ENCODE measurements at regions not wholly inside any gene's neighbourhood (a gene's known extent, or its start where the extent isn't known, plus 50 kb on each side); places are given as distances from the start of the nearest gene placed in this dataset.

GRCh38 chr15:36172955-36173354 is 406.5 kb upstream of the CDIN1 start:
- no peak for ATAC-seq (ENCODE audit: low read depth)
- dilution Hi-C loops (cut with HindIII; ENCODE audit: low sequenced_read_pairs, unreplicated experiment) = no loop called here
- no peaks in the 10 kb centered on the region for H3K27me3 ChIP-seq (ENCODE audit: control insufficient read depth, insufficient read depth, low read length)
- no peak overlapping the region for H2AK5ac ChIP-seq (ENCODE audit: low read depth, low read length)
- no peak overlapping the region for H2BK5ac ChIP-seq (ENCODE audit: low read depth, low read length, poor library complexity, severe bottlenecking)
- H3K9me3 ChIP-seq (ENCODE audit: control insufficient read depth, insufficient read depth, low read length) = no peaks in the 10 kb centered on the region
- no peak overlapping the region for H4K91ac ChIP-seq (ENCODE audit: insufficient read depth, low read depth, low read length)
- TF ChIP-seq NFE2L2 (IDR thresholded peaks at IDR 0.05; ENCODE audit: low read depth, low read length) (no peak), CEBPB (IDR thresholded peaks at IDR 0.05; ENCODE audit: low read depth, low read length) (no peak), USF2 (IDR thresholded peaks at IDR 0.05; ENCODE audit: low read depth, low read length) (no peak), FOS (IDR thresholded peaks at IDR 0.05; ENCODE audit: low read depth, low read length) (no peak), MAFK (IDR thresholded peaks at IDR 0.05; ENCODE audit: low read depth, low read length) (no peak), BHLHE40 (IDR thresholded peaks at IDR 0.05; ENCODE audit: low read depth, low read length) (no peak), ELK1 (IDR thresholded peaks at IDR 0.05; ENCODE audit: borderline replicate concordance, low read depth, low read length) (no peak), CTCF (conservative IDR thresholded peaks at IDR 0.05; ENCODE audit: low read depth, low read length) (no peak), RAD21 (IDR thresholded peaks at IDR 0.05; ENCODE audit: low read length) (no peak), MXI1 (IDR thresholded peaks at IDR 0.05; ENCODE audit: borderline replicate concordance, low read depth, low read length) (no peak), CHD1 (IDR thresholded peaks at IDR 0.05; ENCODE audit: low read depth, low read length) (no peak), RFX5 (IDR thresholded peaks at IDR 0.05; ENCODE audit: low read depth, low read length) (no peak), POLR2A (IDR thresholded peaks at IDR 0.05; ENCODE audit: low read depth, low read length) (no peak)
- no peak for DNase-seq
- in situ Hi-C loops (cut with MboI; ENCODE audit: low sequenced_read_pairs) = no loop called here
- no peak overlapping the region for H4K5ac ChIP-seq (ENCODE audit: low read depth, low read length)
- H3K9ac ChIP-seq (ENCODE audit: low read depth, low read length) = no peak overlapping the region
- H3K56ac ChIP-seq (ENCODE audit: extremely low read depth, insufficient read depth, low read length) = no peak overlapping the region
- no peak overlapping the region for H3K14ac ChIP-seq (replicated peaks; ENCODE audit: low read depth, low read length)
- H3K4me2 ChIP-seq (ENCODE audit: low read depth, low read length) = no peak overlapping the region
- H4K20me1 ChIP-seq (ENCODE audit: insufficient read depth, low read length) = no peaks in the 10 kb centered on the region
- no peak overlapping the region for H2AFZ ChIP-seq (replicated peaks; ENCODE audit: low read length, poor library complexity)
- no TSS peak for BruUV-seq (replicated peaks)
- H3K79me1 ChIP-seq (ENCODE audit: low read depth in 1 of 2, low read length in 2 of 2) = no peaks in the 10 kb centered on the region
- H3K23ac ChIP-seq (ENCODE audit: low read depth, low read length) = no peak overlapping the region
- H2BK20ac ChIP-seq (ENCODE audit: low read depth, low read length) = no peak overlapping the region
- H3K4ac ChIP-seq (ENCODE audit: low read depth, low read length) = no peak overlapping the region
- H3K27ac ChIP-seq (ENCODE audit: insufficient read depth, low read length) = no peak overlapping the region
- CTCF ChIA-PET = no interaction called here
- no CpG with 5 or more reads among the region's 2 CpGs for WGBS, 2 experiments (ENCODE audit: extremely low coverage in 2 of 2, insufficient read length in 1 of 2)
- no peaks in the 10 kb centered on the region for H3K36me3 ChIP-seq (ENCODE audit: control insufficient read depth, insufficient read depth, low read length)
- H2BK120ac ChIP-seq (ENCODE audit: low read depth, low read length) = no peak overlapping the region
- intact Hi-C loops (cut with micrococcal nuclease) = no loop called here
- no peak overlapping the region for H4K8ac ChIP-seq (ENCODE audit: low read depth in 2 of 2, low read length in 2 of 2)
- no peaks in the 10 kb centered on the region for H3K9me1 ChIP-seq (ENCODE audit: insufficient read depth, low read length)
- H2AK9ac ChIP-seq (replicated peaks; ENCODE audit: low read depth, low read length, poor library complexity) = no peak overlapping the region
- POLR2A ChIA-PET (ENCODE audit: unreplicated experiment) = no interaction called here
- no peak overlapping the region for H2BK15ac ChIP-seq (ENCODE audit: low read depth, low read length)
- no peak overlapping the region for H3K18ac ChIP-seq (ENCODE audit: low read depth, low read length)
- H3K4me3 ChIP-seq (ENCODE audit: insufficient read depth, low read depth, low read length) = no peak overlapping the region
- peaks cover 7% of the 10 kb centered on the region for H3K4me1 ChIP-seq (ENCODE audit: control insufficient read depth, insufficient read depth, low read length)

All from IMR-90 (cell line).